Lower leg skin (tissue), 4 donors: ENCODE measurements at regions not wholly inside any gene's neighbourhood (a gene's known extent, or its start where the extent isn't known, plus 50 kb on each side); places are given as distances from the start of the nearest gene placed in this dataset.

Experiments used
- DNase-seq, 2 donors: peaks; one replicate each; pipeline ENCODE4 v3.0.0-alpha.2; 2019; ENCODE audit warnings: low spot score in 2 of 2
- H3K4me3 ChIP-seq: fragments of 200-600 bp; sonication (generic); 2 replicates; pipeline ENCODE4 v1.5.1; 2017; ENCODE audit warnings: mild to moderate bottlenecking, low read depth; ENCODE audit not compliant: poor library complexity, severe bottlenecking
- POLR2A ChIP-seq, 2 donors: fragments of 450-650 bp; IDR thresholded peaks; one replicate each; pipeline ENCODE4 v1.6.1; 2016 to 2017; ENCODE audit warnings: antibody characterized with exemption in 2 of 2, mild to moderate bottlenecking in 1 of 2, moderate library complexity in 1 of 2
- WGBS, 2 donors: methylation state at CpG; one replicate each; pipeline ENCODE4 v1.1.5; 2018; 5-methylcytosine and 5-hydroxymethylcytosine counted together
- intact Hi-C: fragments of 100-400 bp; cut with DNase I; formaldehyde crosslinking; loops from one replicate; pipeline ENCODE4 v1.15.0; 2023; ENCODE audit warnings: low total_unique reads
- TF ChIP-seq, protein P1 (sequence below), 3 donors: fragments of 450-650 bp; IDR thresholded peaks; one replicate each; pipeline ENCODE4 v1.5.1; 2016; ENCODE audit warnings: antibody characterized with exemption in 3 of 3, mild to moderate bottlenecking in 3 of 3, moderate library complexity in 2 of 3

DNA sequence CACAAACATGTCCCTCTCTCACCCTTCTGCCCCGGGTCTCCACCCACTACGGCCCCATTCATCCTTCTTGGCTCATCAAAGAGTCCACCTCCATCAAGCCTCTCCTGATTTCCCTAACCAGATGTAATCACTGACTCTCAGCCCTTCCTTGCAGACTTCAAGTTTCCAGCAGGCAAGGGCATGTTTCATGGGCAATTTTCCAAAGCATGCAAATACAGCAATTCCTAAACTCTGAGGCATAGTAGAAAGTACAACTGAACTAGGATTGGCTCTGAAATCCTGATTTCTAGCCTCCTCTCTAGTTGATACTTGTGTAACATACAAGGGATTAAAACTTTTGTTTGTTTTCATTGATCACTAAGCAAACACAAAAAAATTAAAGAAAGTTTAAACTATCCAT is 109.1 kb upstream of the GADD45A start:
- TF ChIP-seq POLR2A (IDR thresholded peaks at IDR 0.05), result no peak
- TF ChIP-seq, protein P1, sequence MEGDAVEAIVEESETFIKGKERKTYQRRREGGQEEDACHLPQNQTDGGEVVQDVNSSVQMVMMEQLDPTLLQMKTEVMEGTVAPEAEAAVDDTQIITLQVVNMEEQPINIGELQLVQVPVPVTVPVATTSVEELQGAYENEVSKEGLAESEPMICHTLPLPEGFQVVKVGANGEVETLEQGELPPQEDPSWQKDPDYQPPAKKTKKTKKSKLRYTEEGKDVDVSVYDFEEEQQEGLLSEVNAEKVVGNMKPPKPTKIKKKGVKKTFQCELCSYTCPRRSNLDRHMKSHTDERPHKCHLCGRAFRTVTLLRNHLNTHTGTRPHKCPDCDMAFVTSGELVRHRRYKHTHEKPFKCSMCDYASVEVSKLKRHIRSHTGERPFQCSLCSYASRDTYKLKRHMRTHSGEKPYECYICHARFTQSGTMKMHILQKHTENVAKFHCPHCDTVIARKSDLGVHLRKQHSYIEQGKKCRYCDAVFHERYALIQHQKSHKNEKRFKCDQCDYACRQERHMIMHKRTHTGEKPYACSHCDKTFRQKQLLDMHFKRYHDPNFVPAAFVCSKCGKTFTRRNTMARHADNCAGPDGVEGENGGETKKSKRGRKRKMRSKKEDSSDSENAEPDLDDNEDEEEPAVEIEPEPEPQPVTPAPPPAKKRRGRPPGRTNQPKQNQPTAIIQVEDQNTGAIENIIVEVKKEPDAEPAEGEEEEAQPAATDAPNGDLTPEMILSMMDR (IDR thresholded peaks at IDR 0.05), result no peak
- no peak overlapping the region for H3K4me3 ChIP-seq
- intact Hi-C loops, result no loop called here
- WGBS, 2 donors, result 40 to 52% methylated on average over 2 of the region's 2 CpGs
- peak in 1 of 2 donors; percentile 39 for DNase-seq

DNA sequence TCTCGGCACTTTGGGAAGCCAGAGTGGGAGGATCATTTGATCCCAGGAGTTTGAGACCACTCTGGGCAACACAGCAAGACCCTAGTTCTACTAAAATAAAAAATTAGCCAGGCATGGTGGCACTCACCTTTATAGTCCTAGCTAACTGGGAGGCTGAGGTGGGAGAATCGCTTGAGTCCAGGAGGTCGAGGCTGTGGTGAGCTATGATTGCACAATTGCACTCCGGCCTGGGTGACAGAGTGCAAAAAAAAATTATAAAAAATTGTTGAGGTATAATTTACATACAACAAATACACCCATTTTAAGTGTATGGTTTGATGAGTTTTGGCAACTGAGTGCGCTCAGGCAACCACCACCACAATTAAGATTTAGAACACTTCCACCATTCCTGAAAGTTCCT is 108.5 kb upstream of the GADD45A start:
- TF ChIP-seq, protein P1 (IDR thresholded peaks at IDR 0.05), result no peak
- TF ChIP-seq POLR2A (IDR thresholded peaks at IDR 0.05), result no peak
- no peak overlapping the region for H3K4me3 ChIP-seq
- no peak for DNase-seq
- intact Hi-C loops, result no loop called here
- 76 to 87% methylated on average over 5 of the region's 5 CpGs for WGBS, 2 donors

DNA sequence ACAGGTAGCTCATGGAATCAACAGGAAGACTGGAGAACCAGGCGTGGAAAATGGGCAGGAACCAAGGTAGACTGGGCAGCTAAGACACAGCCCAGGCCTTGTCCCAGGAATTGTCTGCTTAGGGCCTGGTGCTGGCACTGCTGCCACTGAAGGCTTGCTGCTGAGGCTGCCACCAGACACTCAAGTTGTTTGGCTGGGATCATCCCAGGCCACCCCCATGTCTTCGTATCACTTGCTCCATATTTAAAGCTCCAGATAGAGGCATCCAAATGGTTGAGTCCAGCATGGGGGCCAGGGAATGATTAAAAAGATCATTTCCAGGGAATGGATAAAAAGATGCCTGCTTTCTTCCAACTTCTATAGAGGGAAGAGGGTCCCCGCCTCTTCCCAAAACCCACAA is 107.4 kb upstream of the GADD45A start:
- TF ChIP-seq, protein P1 (IDR thresholded peaks at IDR 0.05), result no peak
- no peak for TF ChIP-seq POLR2A (IDR thresholded peaks at IDR 0.05)
- 97 to 100% methylated on average over 3 of the region's 3 CpGs for WGBS, 2 donors
- intact Hi-C loops, result no loop called here
- H3K4me3 ChIP-seq, result no peak overlapping the region
- DNase-seq, result peak in 1 of 2 donors; percentile 58

DNA sequence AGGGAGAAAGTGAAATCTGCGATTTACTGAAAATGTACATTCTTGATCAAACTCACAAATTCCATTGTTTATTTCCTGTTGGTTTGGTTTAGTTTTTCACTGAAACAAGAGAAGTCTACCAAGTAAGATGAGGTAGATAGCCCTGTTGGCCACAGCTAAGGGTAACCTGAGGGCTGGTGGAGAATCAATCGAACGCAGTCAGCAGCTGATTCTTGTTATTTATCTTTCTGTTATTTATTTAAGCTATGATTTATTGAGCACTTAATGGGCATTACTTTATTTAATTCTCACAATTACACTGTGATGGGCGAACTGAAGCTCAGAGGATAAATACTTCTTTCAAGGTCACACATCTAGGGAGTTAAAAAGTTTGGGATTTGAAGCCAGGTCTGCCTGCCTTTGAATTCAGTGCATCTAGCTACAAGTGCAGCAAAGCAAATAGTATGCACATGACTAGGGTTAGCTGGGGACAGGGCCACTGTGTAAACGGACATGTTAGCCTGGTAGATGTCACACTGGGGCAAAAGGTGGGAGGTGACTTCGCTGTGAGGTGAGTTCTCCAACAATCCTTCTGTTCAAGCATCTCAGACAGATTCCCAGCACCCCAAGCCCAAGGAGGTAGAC is 106.5 kb upstream of the GADD45A start:
- WGBS, 2 donors, result 85 to 91% methylated on average over 6 of the region's 6 CpGs
- no peak overlapping the region for H3K4me3 ChIP-seq
- peak in 1 of 2 donors; percentile 23 for DNase-seq
- TF ChIP-seq, protein P1 (IDR thresholded peaks at IDR 0.05), result no peak
- no peak for TF ChIP-seq POLR2A (IDR thresholded peaks at IDR 0.05)
- intact Hi-C loops, result no loop called here

DNA sequence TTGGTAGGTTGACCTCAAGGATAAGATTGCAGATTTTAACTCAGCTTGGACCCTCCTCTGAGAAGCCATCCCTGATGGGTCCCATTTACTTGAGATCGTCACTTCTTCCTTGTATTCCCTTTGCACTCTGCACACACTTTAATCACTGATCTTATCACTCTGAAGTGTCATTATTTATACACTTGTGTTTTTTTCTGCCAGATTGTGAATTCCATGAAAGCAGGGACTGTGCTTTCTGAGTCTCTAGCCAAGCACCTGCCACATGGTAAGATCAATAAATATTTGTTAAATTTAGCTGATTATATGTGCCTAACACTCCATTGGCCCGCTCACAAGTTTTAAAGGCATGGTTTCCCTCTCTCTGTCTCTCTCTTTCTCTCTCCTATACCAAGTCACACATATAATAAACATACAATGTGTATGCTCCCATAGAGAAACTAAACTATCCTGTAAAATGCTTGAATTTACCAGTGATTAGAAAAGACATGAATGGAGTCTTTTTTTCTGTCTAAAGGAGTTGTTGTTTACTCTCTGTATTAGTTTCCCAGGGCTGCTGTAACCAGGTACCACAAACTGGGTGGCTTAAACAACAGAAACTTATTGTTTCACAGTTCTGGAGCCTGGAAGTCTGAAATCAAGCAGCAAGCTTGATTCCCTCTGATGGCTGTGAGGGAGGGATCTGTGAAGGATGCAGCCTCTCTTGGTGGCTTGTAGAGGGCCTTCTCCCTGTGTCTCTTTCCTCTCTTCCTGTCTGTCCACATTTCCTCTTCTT is 105.2 kb upstream of the GADD45A start:
- TF ChIP-seq, protein P1 (IDR thresholded peaks at IDR 0.05), result no peak
- no peak for TF ChIP-seq POLR2A (IDR thresholded peaks at IDR 0.05)
- H3K4me3 ChIP-seq, result no peak overlapping the region
- 36 to 94% methylated on average over 2 of the region's 2 CpGs for WGBS, 2 donors
- intact Hi-C loops, result no loop called here
- DNase-seq, result no peak
